ENCODE measurements at regions not wholly inside any gene's neighbourhood (a gene's known extent, or its start where the extent isn't known, plus 50 kb on each side); places are given as distances from the start of the nearest gene placed in this dataset.

GRCh38 chr6:3983778-3984177 lies 95.2 kb downstream of the FAM217A start:
- TF ChIP-seq MXD4 (CRISPR knock-in tag; IDR thresholded peaks at IDR 0.05; ENCODE audit: borderline replicate concordance): no peak
- TF ChIP-seq ATF3 (CRISPR knock-in tag; conservative IDR thresholded peaks at IDR 0.05): no peak
- TF ChIP-seq PRDM15 (CRISPR knock-in tag; IDR thresholded peaks at IDR 0.05): no peak
- TF ChIP-seq CTCF (IDR thresholded peaks at IDR 0.05): no peak

Data from WTC11 (cell line).